HG02798 (cell line): ENCODE measurements at regions not wholly inside any gene's neighbourhood (a gene's known extent, or its start where the extent isn't known, plus 50 kb on each side); places are given as distances from the start of the nearest gene placed in this dataset.
A peak's percentile ranks its signal among the peaks of the same experiment; 100 is the strongest.
"Not testable (repeated sequence)": the region's sequence is repeated elsewhere in the genome, so short reads cannot be mapped to it uniquely, and the experiment has no call there.

Experiments used
- ATAC-seq: cut with Tn5 transposase; IDR thresholded peaks from one replicate; pipeline ENCODE4 v1.9.1; 2021; ENCODE audit warnings: mild to moderate bottlenecking; ENCODE audit not compliant: unreplicated experiment, poor library complexity

- no peak for ATAC-seq
Measured at GRCh38 chr4:1589098-1589497, 95.0 kb downstream of the FAM53A start.

GRCh38 chr4:1588306-1588705 is 95.8 kb downstream of the FAM53A start:
- no peak for ATAC-seq

GRCh38 chr4:1584498-1584897 is 99.6 kb downstream of the FAM53A start:
- no peak for ATAC-seq

GRCh38 chr4:1583859-1584258 is 100.3 kb downstream of the FAM53A start:
- no peak for ATAC-seq

- ATAC-seq, result no peak
Measured at GRCh38 chr4:1583051-1583785, 100.9 kb downstream of the FAM53A start.

GRCh38 chr4:1582227-1582626 is 101.9 kb downstream of the FAM53A start:
- ATAC-seq, result no peak

- not testable (repeated sequence) for ATAC-seq
Measured at GRCh38 chr4:1581164-1581894, 102.8 kb downstream of the FAM53A start.

- ATAC-seq, result not testable (repeated sequence)
Measured at GRCh38 chr4:1580692-1581012, 103.5 kb downstream of the FAM53A start.

GRCh38 chr4:1579901-1580691 is 104.0 kb downstream of the FAM53A start:
- ATAC-seq, result peak; percentile 51

- ATAC-seq, result no peak
Measured at GRCh38 chr4:1579001-1579900, 104.9 kb downstream of the FAM53A start.

- ATAC-seq, result no peak
Measured at GRCh38 chr4:1578251-1578773, 105.8 kb downstream of the FAM53A start.

- ATAC-seq, result no peak
Measured at GRCh38 chr4:1577822-1578217, 106.3 kb downstream of the FAM53A start.

- no peak for ATAC-seq
Measured at GRCh38 chr4:1576961-1577821, 106.9 kb downstream of the FAM53A start.

- no peak for ATAC-seq
Measured at GRCh38 chr4:1576304-1576960, 107.7 kb downstream of the FAM53A start.

- no peak for ATAC-seq
Measured at GRCh38 chr4:1575418-1576303, 108.5 kb downstream of the FAM53A start.

GRCh38 chr4:1574601-1575417 is 109.3 kb downstream of the FAM53A start:
- ATAC-seq, result no peak
